HG03558 (cell line): ENCODE measurements at regions not wholly inside any gene's neighbourhood (a gene's known extent, or its start where the extent isn't known, plus 50 kb on each side); places are given as distances from the start of the nearest gene placed in this dataset.

Experiments
- ATAC-seq: cut with Tn5 transposase; IDR thresholded peaks from one replicate; pipeline ENCODE4 v1.9.1; 2021; ENCODE audit warnings: moderate number of reproducible peaks; ENCODE audit not compliant: unreplicated experiment; ENCODE audit errors: extremely low read depth

GRCh38 chr13:63129995-63130394, 1714.3 kb upstream of the PCDH20 start:
- ATAC-seq = no peak

DNA sequence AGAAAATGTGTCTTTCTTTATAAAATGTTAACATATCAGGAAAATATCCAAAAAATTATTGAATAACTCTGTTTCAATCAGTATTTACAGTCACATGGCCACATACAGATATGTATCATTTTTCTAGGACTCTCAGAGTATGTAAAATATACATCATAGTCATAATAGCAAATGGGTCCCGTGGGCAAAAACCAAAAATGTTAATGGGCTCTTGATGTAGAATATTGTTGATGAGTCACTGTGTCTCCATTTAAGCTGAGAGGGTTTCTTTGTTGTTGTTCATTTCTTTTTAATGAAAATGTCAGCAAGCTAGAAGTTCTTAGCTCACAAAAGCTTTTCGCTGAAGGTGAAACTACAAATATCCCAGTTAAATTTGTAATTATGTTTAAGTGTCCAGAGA, 1713.1 kb upstream of the PCDH20 start:
- ATAC-seq = no peak

DNA sequence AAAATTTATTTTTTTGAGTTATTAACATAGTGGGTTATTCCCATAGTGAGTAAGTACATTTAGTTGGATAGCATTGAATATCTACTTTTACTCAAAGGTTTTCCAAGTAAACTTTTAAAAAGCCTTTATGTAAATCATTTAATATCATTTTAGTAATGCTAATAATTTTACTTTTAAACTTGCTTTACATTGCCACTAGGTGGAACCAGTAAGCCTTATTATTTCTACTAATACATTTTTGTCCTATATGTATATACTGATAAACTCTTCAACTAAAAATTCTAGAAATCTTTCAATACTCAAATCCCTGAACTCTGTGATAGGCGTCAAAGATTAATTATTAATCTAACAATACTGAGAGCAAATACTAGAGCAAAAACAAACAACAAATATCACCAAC, 1709.2 kb upstream of the PCDH20 start:
- ATAC-seq = no peak

DNA sequence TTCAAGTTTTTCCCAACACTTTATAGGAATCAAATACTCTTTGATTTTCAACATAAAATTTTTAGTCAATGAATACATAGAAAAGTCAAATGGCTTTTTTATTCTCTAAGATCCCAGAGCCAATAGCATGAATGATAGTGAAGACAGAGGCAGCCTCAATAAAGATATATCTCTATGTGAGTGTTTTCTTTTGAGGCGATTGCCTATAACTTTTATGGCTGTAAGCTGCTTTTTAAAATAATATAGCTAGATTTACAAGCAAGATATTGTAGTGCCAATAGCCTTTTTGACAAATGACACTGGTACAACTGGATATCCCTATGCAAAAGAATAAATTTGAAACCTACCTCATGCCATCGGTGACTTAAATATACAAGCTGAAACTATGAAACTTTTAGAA, 1705.2 kb upstream of the PCDH20 start:
- no peak for ATAC-seq

DNA sequence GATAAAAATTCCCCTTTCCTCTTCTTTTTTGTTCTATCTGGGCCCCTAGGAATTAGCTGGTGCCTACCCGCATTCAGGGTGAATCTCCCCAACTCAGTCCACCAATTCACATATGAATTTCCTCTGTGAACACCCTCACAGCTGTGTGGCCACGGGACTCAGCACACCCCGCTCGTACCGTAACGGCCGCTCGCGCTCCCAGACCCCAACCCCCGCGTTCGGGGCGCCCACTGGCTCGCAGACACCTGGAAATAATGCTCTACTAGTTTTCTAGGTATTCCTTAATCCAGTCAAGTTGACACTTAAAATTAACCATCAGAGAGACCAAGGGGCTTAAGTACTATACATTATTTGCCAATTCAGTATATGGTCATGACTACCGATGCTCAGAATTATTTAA, 1702.1 kb upstream of the PCDH20 start:
- ATAC-seq = no peak

DNA sequence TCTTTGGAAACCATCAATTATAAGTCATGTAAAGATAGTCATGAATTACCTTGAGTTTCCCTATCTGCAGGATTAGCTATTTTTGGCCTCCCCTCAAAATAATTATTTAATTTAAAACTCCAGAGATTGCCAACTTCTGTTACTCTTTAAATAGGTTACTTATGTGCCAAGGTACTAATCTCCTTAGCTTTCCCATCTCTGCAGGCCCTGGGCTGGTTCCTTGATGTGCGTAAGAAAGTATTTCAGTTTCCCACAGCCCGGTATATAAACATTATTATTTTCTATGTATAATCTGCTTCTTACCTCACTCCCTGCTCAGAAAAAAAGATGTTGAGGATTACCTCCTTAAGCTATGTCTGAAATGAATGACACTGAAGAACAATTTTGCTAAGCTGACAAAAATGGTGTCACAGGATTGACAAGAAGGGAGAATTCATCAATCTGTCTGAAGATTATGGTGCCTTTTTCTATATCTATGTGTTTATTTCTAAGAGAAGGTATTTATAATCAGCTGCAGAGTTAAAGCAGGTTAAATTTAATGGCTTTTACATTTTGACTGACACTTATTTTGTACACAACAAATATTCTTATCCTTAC, 1697.2 kb upstream of the PCDH20 start:
- no peak for ATAC-seq

- ATAC-seq = no peak
These were observed 1694.8 kb upstream of the PCDH20 start for GRCh38 chr13:63110466-63110865.

DNA sequence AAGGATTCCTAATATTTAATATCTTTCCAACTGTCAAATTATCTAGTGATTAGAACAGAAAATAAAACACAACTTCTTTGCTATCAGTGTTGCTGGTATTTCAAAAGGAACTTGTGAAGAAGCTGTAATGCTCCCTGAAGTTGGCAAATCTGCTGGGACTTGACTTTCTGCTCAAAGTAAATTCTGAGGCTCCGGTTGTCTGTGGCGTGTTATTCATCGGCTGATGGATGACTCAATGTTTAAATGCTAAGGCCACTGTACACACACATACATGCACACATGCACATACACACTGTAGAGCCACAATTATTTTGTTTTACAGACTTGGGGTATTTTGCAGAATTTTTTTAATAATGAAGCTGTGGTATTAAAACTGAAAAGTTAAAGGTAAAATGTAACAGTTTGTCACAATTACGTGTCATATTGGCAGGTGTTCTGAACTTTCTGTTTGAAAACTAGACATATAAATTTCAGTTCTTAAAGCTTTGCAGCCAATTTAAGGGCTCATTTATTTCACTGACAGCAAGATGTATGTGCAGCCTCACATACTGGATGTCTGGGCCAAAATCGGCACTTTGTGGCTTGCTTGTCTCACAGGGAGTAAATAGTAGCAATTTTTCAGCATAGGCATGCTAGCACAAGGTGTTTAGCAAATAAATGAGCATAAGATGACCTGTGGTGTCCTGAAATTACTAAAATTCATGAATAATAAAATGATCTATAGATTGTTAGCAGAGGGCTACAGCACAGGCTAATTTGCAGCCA, 1691.7 kb upstream of the PCDH20 start:
- no peak for ATAC-seq

GRCh38 chr13:63094717-63095116, 1679.1 kb upstream of the PCDH20 start:
- no peak for ATAC-seq

GRCh38 chr13:63093907-63094469, 1678.3 kb upstream of the PCDH20 start:
- no peak for ATAC-seq

DNA sequence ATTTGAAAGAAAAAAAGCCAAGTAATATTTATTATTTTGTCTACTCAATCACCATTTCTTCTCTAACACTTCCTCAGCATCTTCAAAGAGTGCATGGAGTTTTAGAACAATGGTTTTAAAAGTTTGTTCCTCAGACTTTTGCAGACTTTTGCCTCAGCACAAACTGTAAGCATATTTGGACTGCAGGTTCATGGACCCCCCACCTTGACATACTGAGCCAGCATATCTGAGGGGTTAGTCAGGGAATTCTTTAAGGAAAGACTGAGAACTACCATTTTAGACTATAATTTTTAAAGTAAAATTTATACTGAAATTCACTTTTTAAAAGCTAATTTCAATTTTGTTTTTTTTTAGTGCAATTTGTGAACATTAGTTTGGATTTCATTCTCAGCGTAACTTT, 1676.8 kb upstream of the PCDH20 start:
- ATAC-seq = no peak

- no peak for ATAC-seq
These were observed 1674.9 kb upstream of the PCDH20 start for GRCh38 chr13:63090524-63090923.

GRCh38 chr13:63088226-63088625, 1672.6 kb upstream of the PCDH20 start:
- no peak for ATAC-seq

GRCh38 chr13:63086286-63086685, 1670.6 kb upstream of the PCDH20 start:
- no peak for ATAC-seq

DNA sequence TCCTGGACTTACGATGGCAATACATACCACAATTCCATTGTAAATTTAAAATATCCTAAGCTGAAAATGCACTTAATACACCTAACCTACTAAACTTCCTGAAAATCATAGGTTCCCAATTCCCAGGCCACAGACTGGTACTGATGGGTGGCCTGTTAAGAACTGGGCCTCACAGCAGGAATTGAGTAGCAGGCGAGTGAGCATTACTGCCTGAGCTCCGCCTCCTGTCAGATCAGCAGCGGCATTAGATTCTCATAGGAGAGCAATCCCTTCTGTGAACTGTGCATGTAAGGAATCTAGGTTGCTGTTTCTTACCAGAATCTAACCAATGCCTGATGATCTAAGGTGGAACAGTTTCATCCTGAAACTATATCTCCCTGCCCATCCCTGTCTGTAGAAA, 1670.2 kb upstream of the PCDH20 start:
- no peak for ATAC-seq

DNA sequence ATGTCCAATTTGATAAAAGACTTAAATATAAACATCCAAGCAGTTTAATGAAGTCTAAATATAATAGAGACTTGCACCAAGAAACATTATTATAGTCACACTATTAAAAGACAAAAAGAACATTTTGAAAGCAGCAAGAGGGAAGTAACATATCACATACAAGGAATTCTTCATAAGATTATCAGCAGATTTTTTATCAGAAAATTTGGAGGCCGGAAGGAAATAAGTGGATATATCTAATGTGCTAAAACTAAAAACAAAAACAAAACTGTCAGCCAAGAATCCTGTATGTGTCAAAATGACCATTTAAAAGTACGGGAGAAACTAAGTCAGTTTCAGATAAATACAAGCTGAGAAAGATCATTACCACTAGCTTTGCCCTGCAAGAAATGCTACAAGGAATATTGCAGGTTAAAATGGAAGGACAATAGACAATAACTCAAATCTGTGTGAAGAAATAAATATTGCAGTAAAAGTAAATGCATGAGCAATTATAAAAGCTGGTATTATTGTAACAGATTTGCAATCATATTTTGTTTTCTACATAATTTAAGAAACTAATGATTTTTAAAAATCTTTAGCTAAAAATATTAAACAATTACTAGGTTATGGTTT, 1665.9 kb upstream of the PCDH20 start:
- ATAC-seq = no peak

DNA sequence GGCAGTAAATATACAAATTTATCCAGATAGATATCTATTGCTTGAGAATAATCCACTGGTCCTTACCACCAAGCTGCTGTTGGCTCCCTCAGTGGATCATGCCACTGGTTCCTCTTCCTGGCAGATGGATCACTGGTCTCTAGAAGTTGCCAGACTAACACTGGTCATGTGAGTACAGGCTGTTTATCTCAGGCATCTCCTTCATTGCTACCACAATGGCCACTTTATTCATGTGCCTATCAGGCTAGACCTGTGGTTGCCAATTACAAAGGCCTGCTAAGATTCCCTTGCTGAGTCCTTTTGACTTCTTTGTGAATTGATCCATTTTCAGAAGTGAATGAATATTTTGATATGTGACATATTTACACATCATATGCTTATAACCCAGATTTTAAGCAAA, 1659.5 kb upstream of the PCDH20 start:
- no peak for ATAC-seq

DNA sequence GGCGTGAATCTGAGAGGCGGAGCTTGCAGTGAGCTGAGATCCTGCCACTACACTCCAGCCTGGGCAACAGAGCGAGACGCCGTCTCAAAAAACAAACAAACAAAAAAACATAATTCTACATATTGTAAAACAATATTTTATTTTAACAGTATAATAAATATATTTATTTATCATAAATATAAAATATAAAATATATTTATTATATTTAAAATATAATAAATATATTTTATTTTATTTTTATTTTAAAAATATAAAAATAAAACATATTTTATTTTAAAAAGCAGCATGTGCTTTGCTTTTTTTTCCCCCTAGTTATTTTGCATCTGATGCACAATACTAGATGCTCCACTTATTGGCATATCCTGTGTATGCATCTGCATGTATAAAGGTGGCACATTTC, 1634.6 kb upstream of the PCDH20 start:
- ATAC-seq = no peak

DNA sequence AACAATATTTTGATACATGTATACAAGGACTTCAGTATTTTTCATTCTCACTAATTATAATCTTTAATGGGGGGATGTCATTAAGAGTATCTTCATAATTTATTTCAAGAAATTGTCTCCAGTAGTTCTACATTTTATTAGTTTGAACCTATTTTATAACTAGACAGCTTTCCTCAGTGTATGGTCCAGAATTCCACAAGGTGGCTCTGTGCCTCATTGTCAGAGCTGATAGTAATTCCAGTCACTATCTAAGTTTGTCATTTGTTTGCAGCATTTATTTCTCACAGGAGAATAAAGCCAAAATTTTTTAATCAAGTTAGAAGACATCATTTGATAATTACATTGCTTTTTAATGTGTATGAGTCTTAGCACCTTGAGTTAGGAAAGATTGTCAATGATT, 1633.0 kb upstream of the PCDH20 start:
- no peak for ATAC-seq

GRCh38 chr13:63044589-63045313, 1629.1 kb upstream of the PCDH20 start:
- ATAC-seq = no peak

DNA sequence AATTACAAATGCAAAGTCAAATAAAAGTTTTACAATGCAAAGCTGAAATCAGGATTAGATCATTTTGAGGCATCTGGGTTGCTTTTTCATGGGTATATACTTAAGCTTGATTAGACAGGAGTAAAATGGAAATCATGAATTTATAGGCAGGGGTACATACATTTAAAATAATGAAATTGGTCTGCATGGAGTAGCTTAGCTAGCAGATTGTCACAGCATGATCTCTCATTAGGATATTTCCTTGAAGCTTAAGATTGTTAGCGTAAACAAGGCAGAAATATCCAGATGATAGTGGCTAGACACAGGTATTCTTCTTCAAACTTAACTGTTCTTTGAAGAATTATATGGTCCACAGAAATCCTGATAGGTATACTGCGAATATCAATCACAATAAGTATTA, 1627.0 kb upstream of the PCDH20 start:
- no peak for ATAC-seq
